ENCODE measurements at regions not wholly inside any gene's neighbourhood (a gene's known extent, or its start where the extent isn't known, plus 50 kb on each side); places are given as distances from the start of the nearest gene placed in this dataset.

DNA sequence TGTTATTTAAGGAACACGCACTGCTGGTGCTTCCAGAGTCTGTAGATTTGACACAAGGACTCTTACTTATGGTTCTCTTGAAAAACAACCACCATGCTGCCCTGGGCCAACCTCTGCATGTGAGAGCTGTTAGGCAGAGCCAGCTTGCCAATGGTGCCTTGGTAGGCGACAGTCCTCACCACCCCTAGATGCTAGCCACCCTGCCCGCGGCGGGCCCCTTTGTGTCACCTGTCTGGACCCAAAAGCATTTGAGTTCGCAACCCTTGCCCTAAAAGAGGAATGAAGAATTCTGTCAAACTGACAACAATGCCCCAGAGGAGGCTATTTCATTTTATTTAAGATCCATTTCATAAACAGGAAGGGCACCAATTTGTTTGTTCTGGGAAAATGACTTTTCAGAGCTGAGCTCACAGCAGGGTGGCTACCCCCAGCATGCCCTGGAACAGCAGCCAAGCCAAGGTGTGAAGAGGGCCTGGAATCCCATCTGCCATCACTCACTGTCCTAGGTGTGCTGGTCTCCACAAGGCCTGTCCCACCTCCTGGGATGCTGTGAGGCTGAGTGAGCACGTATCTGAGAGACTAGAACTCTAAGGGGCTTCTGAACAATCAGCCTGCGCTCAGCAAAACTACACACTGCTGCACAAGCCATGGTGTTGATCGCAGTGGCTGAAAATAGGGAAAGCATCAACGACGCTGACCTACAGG, 63.8 kb upstream of the FZD10 start:
- in situ Hi-C loops (cut with HindIII; ENCODE audit: low sequenced_read_pairs), result no loop called here

DNA sequence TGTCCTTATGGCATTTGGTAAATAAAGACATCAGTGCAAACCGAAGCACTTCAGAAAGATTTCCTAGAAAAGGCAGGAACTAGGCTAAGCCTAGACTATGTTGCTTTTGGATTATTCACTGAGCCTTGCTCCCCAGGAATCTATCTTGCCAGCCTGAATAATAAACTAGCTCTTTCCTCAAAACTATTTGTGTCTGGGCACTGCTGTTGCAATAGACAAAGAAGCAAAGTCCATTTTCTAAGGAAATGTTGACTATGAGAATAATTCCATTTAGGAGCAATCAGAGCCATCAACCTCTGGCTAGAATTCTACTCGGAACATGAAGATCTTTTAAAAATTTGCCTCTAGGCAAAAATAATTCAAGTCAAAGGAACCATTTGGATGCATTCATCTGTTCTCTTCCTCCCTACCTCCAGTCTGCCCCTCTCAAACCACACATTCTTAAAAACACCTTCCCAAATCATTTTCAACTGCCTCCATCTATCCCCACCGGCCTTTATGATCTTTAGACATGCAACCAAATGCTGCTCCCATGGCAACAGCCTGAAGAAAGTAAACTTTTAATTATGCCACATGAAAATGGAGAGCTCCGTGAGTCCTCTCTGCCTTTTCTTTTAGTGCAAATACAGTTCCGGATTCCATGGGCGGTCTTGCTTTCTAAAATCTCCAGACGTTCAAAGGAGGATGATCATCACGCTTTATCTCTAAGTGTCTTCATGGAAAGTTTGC, 61.5 kb upstream of the FZD10 start:
- in situ Hi-C loops (cut with HindIII; ENCODE audit: low sequenced_read_pairs), result no loop called here

GRCh38 chr12:130101370-130101769, 60.9 kb upstream of the FZD10 start:
- in situ Hi-C loops (cut with HindIII; ENCODE audit: low sequenced_read_pairs), result no loop called here

DNA sequence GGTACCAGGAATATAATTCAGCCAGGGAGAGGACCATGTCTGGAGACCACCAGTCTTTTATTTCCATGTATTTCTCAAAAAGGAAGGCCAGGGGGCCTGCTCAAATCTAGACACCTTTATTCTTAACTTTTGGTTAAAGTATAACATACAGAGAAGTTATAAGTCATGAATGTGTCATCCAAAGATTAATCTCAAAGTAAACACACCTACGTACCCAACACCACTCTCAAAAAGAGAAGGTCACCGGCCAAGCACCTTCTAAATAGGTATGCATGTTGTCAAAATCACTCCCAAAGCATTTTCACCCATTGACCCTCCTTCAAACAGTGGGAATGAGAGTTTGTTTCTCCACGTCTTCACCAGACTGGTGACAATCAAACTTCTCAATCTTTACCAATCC, 60.0 kb upstream of the FZD10 start:
- in situ Hi-C loops (cut with HindIII; ENCODE audit: low sequenced_read_pairs), result no loop called here

- in situ Hi-C loops (cut with HindIII; ENCODE audit: low sequenced_read_pairs), result no loop called here
These were observed 57.6 kb upstream of the FZD10 start for GRCh38 chr12:130104571-130105106.

DNA sequence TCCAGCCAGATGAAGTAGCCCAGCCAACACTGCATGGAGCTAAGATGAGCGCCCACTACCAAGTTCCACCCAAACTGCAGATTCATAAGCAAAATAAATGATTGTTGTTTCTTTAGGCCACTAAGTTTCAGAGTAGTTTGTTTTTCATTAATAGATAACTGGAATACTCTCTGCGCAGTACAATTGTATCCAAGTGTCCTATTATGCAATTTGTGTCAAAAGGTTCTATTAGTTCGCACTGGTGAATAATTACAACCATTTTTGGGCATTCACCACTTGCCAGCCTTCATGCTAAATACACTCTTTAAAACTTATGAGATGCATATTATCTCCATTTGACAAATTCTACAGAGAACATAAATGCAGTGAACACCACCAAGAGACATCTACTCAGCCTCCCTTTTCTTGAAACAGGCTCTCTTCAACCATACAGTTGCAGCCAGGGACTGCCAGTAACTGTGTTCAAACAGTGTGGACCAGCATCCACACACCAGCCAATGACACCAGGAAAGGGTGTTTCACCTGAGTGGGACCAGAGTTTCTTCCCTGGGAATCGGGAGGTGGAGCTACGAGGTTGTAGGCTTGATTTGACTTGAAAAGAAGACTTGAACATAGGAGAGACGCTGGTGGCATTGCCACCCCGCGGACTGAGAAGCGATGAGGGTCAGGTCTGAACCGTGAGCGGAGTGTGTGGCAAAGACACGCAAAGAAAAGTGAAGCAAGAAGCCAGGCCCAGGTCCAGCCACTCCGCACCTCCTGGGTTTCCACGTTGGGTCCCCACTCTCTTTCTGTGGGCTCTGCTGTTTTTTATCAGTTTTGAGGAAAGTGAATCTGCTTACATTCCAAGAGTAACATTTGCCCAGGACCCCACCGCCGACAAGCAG, 53.0 kb upstream of the FZD10 start:
- in situ Hi-C loops (cut with HindIII; ENCODE audit: low sequenced_read_pairs), result no loop called here

GRCh38 chr12:130110914-130111313, 51.4 kb upstream of the FZD10 start:
- in situ Hi-C loops (cut with HindIII; ENCODE audit: low sequenced_read_pairs), result no loop called here

DNA sequence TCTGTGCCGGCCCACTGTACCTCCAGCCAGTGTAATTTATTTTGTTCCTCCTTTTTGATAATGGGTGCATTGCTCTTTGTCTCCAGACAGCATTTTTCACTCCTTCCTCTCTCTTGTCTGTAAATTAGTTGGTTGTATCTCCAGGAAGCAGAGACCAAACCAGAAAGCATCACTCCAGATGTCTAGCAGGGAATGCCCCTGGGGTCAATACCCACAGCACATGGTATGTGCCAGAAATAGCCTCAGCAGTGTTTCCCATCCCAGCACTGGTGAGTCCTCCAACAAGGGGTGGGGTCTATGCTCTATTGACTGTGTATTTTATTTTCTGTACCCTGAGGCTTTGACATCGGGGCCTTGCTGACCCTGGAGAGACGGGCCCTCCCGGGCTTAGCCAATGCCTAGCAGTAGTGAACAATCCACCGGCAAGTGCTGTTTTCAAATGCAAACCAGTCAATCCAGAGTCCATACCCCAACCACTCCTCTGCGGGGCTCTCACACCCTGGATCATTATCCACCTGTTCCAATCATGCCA, 50.2 kb upstream of the FZD10 start:
- in situ Hi-C loops (cut with HindIII; ENCODE audit: low sequenced_read_pairs), result no loop called here

Data from endothelial cell of hepatic sinusoid (primary cell).